EL (cell line): ENCODE measurements at regions not wholly inside any gene's neighbourhood (a gene's known extent, or its start where the extent isn't known, plus 50 kb on each side); places are given as distances from the start of the nearest gene placed in this dataset.
"Not testable (repeated sequence)": the region's sequence is repeated elsewhere in the genome, so short reads cannot be mapped to it uniquely, and the experiment has no call there.

Experiments used
- DNase-seq: peaks from one replicate; pipeline ENCODE4 v3.0.0-alpha.2; 2016

DNA sequence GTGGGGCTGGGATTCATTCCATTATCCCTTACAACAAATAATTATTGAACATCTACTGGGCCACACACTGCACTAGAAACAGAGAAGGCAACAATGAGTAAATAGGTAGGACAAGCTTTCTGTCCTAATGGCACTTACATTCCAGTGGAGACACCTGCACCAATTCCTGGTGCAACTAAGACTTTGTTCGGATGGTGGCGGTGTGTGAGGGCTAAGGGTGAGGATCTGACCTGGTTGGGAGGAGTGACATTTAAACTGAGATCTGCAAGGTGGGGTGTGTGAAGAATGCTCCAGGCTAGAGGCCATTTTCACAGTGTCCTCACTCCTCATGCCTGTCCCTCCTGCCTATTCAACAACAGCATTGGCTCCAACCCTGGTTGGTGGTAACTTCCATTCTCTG is 510.0 kb downstream of the XYLT1 start:
- DNase-seq: no peak

DNA sequence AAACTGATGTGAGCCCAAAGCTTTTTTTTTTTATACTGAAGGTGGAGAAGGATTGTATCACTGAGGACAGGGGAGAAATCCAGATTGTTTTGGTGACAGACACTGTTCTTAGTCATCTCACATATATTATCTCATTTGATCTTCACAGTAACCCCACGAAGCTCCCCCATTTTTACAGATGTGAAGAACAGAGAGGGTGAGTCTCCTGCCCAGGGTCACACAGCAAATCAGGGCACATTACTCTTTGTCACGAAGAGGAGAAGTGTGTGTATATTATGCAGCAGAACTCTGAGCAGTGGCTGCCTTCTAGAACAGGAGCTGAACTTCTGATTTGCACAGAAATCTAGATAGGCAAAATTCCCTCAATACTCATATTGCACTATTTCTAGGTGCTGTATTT is 504.3 kb downstream of the XYLT1 start:
- no peak for DNase-seq

DNA sequence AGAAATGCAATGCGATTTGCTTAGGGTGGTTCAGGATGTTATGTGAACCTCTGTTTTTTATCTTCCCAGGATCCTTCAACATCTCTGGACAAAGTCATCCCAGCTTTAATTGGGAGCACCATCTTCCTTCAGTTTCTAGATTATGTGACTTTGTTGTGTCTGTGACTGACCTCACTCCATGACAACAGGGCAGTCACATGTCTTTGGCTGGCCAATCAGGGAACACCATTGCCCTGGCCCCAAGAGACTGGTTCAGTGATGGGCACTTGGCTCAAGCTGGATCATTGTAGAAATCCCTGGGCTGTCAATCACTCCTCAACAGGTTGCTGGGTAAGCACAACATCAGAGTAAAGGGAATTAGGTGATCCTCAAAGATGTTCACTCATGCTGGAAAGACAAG is 499.7 kb downstream of the XYLT1 start:
- DNase-seq: no peak

DNA sequence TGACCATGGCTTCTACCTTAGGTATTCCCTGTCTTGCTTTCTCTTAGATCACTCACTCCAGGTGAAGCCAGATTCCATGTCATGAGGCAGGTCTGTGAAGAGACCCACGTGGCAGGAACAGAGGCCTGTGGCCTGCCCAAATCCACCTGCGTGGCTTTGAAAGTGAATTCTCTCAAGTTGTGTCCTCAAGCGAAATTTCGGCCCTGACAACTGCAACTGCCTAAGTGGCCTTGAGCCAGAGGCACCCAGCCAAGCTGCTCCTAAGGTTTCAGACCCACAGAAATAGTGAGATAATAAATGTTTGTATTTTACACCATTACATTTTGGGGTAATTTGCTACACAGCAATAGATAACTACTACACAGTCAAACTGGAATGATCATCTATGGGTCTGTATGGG is 497.9 kb downstream of the XYLT1 start:
- DNase-seq: no peak

DNA sequence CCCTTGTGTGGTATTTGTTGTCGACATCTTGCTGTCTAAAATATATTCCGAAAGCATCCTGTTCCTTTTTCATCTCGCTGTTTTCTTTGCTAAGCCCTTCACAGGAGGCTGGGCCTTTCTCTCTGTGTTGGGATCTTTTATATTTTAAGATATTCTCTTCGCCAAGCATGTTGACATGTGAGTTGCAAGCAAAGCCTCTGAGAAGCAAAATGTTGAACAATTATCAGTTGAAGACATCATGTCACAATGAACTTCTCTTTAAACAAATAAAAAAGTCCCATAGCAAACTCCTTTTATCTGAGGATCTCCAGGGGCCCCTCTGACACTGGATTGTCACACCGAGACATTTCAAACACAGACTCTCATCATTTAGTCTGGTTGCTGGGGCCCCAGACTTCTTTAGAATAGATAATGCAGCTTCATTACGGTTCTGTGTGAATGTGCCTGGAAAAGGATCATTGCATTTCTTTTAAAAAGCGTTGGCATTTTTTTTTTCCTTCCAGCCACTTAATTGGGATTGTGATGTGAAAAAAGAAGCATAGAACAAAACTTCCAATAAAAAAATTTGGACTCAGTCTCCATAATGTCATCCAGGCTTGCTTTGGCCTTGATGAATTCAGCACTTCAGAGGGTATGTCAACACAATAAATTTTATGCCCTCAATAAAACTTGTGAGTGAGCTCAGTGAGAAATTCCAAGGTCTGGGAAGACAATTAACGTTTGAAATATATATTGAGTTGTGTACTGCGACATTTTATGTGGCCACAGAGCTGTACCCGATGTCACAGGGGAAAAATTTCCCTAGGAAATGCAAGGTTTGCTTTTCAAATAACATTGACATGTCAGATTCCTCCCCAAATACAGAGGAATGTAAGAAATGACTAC is 496.8 kb downstream of the XYLT1 start:
- no peak for DNase-seq

DNA sequence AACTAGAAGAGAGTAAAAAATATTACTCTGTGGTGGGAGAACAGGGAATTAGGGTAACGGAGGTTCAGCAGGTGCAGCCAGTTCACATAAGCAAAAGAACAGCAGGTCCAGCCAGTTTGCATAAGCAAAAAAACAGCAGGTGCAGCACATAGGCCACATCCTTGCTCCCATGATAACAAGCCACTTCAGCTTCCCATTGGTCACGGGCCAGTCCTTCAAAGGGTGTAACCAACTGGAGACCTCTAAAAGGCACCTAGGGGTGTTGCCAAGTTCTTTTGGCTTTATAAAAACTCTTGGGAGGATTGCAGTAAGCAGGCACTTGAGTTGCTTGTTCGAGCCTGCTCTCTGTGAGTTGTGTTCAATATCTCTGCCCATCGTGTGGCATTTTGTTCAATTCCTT is 488.1 kb downstream of the XYLT1 start:
- DNase-seq: no peak

DNA sequence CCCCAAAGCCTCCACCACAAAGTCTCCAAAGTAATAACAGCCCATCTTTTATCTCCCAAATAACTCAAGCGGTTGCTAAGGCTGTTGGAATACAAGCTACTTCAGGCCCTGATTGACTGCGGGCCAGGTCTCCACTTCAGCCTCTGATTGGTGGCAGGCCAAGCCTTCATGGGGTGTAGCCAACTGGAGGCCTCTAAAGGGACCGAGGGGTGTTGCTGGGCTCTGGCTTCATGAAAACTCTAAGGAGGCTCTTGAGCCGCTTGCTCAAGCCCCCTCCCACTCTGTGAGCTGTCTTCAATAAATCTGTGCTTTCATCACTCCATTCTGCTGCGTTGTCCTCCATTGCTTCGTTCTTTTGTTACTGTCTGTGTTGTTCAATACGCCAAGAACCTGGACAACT is 487.2 kb downstream of the XYLT1 start:
- no peak for DNase-seq

DNA sequence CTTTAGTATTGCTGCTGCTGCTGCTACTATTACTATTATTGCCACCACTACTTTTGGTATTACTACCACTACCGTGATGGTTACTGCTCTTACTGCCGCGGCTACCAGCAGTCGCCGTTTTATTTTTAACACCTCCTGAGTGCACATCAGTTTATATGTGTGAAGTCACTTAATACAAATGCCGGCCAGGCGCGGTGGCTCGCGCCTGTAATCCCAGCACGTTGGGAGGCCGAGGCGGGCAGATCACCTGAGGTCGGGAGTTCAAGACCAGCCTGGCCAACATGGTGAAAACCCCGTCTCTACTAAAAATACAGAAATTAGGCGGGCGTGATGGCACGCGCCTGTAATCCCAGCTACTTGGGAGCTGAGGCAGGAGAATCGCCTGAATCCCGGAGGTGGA is 486.7 kb downstream of the XYLT1 start:
- DNase-seq: not testable (repeated sequence)

DNA sequence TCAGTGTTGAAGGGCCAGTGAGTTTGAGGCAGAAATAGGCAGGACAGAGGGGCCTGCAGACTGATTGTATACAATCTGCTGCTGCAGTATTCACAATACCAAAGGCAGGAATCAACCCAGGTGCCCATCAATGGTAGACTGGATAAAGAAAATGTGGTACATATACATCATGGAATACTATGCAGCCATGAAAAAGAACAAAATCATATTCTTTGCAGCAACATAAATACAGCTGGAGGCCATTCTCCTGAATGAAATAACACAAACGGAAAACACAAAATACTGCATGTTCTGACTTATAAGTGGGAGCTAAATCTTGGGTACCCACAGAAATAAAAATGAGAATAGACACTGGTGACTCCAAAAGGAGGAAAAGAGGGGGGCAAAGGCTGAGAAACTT is 485.1 kb downstream of the XYLT1 start:
- no peak for DNase-seq

DNA sequence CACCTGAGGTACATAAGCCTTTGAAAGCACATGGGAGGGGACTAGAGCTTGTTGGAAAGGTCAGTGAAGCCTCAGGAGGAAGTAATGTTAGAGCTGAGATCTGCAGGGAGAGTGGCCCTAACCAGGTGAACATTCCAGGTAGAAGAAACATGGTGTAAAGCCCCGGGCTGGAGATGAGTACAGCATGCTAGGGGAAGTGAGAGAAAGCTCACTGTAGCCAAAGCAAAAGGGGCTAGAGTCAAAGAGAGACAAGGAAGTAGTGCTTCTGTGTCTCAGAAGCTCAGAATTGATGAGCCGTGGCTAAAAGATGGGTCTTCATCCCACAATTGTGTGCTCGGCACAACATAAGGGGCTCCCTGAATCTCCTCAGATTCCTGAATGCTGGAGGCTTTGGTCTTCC is 481.8 kb downstream of the XYLT1 start:
- DNase-seq: no peak

DNA sequence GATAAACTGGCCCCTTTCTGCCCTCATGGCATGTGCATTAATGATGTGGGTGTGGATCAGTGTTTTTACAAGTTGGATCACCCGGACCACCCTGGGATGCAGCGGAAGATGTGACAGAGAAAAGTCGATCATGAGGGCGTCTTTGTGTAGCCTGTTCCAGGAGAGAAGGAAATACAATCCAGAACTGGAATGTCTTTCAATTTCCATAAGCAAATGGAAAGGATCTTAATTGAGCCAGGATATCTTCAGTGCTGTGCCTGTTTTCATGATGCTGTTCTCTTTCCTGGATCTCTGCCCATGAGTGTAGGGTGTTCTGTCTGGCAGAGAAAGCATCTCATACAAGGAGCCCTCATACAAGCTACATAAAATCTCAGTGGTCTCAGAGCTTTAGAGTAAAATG is 481.4 kb downstream of the XYLT1 start:
- no peak for DNase-seq

DNA sequence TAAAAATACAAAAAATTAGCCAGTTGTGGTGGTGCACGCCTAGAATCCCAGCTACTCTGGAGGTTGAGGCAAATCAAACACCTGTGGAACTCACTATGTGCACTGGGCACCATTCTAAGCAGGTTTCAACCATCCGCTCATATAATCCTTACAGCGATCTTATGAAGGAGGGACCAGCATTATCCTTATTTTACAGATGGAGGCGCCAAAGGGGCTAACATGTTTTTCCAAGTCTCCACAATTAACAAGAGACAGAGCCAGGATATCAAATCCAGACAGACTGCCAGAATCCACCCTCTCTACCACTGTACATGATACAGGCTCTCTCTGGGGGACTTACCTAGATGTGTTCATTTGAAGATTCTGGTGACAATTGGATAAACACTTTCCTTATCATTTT is 479.0 kb downstream of the XYLT1 start:
- no peak for DNase-seq

DNA sequence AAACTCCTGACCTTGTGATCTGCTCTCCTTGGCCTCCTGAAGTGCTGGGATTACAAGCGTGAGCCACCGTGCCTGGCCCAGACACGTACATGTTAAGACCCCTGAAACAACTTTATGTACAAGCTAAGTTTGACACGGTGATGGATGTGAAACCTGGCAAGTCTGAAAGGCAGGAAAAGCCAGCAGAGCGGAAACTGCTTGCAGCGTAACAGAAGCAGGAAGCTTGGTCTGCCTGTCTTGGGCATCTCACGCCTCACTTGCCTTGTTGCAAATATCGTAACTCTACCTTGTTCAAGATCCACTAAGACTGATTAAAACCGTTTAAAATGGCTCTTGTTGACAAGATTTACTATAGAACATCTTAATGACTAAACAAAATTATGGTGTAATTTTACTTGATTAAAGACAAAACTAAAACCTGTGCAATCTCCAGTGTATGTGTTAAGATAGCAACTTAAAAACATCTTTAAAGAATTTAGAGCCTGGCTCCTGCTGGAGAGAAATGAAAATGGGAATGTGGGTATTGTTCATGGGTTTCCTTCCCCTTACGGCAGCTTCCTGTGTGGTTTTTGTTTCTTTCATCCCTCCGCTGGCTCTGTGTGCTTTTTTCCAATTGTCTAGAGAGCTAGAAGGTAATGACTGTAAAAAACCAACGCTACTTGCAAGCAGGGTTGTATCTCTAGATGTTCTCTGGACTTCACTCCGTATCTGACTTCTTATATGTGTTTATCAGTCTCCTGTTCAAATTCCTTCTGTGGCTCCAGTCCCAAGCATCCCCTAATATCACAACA is 477.6 kb downstream of the XYLT1 start:
- DNase-seq: no peak

DNA sequence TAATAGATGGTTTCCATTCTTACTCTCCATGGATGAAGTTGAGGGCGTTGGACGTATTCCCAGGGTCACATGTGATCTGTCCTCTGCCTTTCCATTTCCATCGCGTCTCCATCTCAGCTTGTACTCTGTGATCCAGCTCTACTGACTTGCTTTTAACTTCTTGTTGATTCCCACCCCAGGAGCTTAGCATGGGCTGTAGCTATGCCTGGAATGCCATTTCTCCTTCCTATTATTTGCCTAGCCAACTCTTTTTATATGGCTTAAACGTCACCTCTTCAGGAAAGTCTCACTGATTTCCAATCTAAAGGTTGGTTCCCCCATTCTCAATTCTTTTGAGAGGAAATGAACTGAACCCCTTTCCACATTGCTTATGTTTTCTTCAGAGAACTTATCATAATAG is 475.9 kb downstream of the XYLT1 start:
- no peak for DNase-seq

DNA sequence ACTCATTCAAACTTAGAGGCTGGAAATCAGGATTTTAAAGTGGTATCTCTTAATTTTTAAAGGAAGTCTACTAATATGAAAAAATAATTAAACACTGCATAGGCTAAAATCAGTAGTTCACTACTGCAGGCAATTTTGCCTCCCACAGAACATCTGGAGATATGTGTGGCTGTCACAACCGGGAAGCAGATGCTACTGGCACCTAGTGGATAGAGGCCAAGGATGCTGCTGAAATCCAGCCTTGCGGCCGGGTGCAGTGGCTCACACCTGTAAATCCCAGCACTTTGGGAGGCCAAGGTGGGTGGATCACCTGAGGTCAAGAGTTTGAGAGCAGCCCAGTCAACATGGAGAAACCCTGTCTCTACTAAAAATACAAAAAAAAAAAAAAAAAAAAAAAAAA is 473.9 kb downstream of the XYLT1 start:
- no peak for DNase-seq

DNA sequence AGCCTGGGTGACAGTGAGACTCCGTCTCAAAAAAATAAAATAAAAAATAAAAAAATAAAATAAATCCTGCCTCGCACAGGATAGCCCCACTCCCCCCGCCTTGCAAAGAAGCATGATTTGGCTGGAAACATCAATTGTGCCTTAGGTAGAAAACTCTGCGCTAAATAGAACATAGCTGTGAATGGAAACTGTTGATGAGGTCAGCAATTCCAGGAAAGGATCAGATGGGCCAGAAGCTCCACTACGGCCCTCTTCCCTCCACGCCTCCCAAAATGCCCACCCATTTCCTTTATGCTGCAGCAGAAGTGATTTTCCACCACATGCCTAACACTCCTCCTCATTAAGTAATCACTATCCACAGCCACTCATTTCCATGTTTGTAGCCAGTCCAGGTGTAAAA is 473.4 kb downstream of the XYLT1 start:
- DNase-seq: no peak

DNA sequence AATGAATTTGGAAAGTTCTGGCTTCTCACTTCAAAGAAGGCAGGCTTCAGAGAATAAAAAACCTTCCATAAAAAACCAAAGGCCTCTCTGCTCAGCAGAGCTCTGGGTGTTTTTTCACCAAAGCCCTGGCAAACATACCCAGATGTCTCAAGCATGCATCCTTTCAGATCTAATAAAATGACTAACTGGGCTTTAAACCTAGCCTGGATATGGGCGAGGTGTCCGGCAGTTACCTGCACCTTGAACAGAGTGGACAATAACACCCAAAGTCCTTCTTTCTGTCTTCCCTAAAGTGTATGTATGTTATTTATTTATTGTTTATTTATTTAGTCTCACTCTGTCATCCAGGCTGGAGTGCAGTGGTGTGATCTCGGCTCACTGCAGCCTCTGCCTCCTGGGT is 469.3 kb downstream of the XYLT1 start:
- no peak for DNase-seq

DNA sequence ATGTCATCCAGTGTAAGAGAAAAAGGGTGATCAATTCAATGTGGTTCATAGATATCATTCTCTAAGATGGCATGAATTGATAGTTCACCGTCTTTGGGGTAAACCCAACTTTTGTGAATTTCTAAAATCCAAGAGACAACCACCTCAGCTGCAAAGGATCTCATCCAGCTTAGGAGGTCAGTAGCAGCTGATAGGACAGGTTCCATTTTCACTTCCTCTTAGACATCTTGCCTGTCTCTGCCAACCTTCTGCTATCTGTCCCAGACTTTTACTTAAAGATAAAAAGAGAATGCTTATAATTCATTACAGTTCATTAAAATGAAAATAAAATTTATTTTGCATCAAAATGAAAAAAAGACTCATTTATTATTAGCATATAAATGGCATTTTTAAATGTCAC is 468.2 kb downstream of the XYLT1 start:
- no peak for DNase-seq

DNA sequence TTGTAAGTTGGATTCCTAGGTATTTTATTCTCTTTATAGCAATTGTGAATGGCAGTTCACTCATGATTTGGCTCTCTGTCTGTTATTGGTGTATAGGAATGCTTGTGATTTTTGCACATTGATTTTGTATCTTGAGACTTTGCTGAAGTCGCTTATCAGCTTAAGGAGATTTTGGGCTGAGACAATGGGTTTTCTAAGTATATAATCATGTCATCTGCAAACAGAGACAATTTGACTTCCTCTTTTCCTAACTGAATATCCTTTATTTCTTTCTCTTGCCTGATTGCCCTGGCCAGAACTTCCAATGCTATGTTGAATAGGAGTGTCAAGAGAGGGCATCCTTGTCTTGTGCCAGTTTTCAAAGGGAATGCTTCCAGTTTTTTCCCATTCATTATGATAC is 464.8 kb downstream of the XYLT1 start:
- DNase-seq: not testable (repeated sequence)

DNA sequence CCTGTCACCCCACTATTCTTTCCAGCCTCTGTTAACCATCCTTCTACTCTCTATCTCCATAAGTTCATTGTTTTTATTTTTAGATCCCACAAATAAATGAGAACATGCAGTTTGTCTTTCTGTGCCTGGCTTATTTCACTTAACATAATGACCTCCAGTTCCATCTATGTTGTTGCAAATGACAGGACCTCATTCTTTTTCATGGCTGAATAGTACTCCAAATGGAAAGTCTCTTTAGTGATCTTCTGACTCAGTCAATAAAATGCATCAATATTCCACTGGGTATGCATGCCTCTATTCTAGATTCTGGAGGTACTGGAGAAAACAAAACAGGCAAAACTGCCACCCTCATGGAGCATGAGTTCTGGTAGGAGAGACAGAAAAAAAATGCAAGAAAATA is 459.0 kb downstream of the XYLT1 start:
- no peak for DNase-seq

DNA sequence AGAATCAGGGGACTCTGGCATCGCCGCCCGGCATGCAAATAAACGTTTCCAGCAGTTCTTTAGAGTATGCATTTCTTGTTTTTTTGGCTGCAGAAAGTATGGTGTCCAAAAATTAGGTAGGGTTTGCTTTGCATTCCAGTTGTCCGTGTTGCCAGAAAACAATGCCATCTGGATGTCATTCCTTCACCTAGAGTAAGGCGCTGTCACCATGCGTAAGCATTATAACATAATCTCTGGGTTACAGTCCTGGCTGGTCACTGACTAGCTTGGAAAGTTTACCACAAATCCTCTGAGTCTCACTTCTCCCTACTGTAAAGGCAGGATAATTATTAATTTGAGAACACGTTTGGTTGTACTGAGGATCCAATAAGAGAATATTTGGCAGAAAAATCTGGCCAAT is 457.7 kb downstream of the XYLT1 start:
- no peak for DNase-seq

DNA sequence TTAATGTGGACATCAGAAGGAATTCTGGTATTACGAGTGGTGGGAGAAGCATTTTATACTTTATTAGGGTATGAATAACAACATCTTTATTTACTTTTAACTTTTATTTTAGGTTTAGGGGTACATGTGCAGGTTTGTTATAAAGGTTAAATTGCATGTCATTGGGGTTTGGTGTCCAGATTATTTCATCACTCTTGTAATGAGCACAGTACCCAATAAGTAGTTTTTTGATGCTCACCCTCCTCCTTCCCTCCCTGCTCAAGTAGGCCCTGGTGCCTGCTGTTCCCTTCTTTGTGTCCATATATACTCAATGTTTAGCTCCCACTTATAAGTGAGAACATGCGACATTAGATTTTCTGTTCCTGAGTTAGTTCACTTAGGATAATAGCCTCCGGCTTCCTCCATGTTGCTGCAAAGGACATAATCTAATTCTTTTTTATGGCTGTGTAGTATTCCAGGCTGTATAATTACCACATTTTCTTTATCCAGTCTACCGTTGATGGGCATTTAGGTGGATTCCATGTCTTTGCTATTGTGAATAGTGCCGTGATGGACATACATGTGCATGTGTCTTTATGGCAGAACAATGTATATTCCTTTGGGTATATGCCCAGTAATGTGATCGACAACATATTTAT is 456.2 kb downstream of the XYLT1 start:
- no peak for DNase-seq

DNA sequence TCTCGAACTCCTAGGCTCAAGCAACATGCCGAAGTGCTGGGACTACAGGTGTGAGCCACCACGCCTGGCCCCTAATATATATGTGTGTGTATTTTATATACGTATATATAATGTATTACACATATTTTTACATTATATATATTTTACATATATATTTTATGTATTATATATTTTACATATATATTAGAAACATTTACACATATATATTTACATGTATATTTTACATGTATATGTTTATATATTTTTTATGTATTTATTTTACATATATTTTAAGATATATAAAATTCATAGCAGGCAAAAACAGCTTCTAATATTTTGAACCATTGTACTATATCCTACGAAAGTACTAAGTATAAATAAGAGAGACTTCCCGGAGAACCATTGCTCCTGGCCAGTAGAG is 455.1 kb downstream of the XYLT1 start:
- DNase-seq: no peak

DNA sequence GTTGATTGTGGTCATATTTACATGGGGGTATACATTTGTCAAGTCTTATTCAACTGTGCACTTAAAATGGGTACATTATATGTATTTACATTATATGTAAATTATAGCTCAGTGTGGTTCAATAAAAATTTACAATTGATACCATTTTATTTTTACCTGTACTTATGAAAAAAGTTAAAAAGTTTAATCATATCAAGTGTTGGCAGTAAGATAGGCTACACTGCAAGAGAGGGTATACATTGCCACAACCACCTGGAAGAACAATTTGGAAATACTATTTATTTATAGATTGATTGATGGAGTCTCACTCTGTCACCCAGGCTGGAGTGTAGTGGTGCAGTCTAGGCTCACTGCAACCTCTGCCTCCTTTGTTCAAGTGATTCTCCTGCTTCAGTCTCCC is 453.3 kb downstream of the XYLT1 start:
- no peak for DNase-seq
